ENCODE measurements at regions not wholly inside any gene's neighbourhood (a gene's known extent, or its start where the extent isn't known, plus 50 kb on each side); places are given as distances from the start of the nearest gene placed in this dataset.
"Not testable (repeated sequence)": the region's sequence is repeated elsewhere in the genome, so short reads cannot be mapped to it uniquely, and the experiment has no call there.

GRCh38 chr20:53866794-53867740 is 203.3 kb downstream of the BCAS1 start:
- intact Hi-C loops (cut with DNase I), result loop anchor here (5.0 kb wide), 1 partner anchor 40 kb away; no protein-coding TSS in a partner anchor
- no peak overlapping the region for H3K4me3 ChIP-seq
- peaks cover 0 to 19% of the 10 kb centered on the region in 2 donors for H3K4me1 ChIP-seq
- no peaks in the 10 kb centered on the region for H3K36me3 ChIP-seq
- TF ChIP-seq, protein P1, sequence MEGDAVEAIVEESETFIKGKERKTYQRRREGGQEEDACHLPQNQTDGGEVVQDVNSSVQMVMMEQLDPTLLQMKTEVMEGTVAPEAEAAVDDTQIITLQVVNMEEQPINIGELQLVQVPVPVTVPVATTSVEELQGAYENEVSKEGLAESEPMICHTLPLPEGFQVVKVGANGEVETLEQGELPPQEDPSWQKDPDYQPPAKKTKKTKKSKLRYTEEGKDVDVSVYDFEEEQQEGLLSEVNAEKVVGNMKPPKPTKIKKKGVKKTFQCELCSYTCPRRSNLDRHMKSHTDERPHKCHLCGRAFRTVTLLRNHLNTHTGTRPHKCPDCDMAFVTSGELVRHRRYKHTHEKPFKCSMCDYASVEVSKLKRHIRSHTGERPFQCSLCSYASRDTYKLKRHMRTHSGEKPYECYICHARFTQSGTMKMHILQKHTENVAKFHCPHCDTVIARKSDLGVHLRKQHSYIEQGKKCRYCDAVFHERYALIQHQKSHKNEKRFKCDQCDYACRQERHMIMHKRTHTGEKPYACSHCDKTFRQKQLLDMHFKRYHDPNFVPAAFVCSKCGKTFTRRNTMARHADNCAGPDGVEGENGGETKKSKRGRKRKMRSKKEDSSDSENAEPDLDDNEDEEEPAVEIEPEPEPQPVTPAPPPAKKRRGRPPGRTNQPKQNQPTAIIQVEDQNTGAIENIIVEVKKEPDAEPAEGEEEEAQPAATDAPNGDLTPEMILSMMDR (IDR thresholded peaks at IDR 0.05), result no peak
- DNase-seq (ENCODE audit: low spot score in 2 of 2), result no peak
- peak overlapping the region in 1 of 2 donors; percentile 41 for H3K27ac ChIP-seq
- H3K27me3 ChIP-seq, result no peaks in the 10 kb centered on the region
- H3K9me3 ChIP-seq, result no peaks in the 10 kb centered on the region

GRCh38 chr20:53865901-53866793 is 204.2 kb downstream of the BCAS1 start:
- Histone ChIP-seq H3K27me3 (no peaks in the 10 kb centered on the region), H3K36me3 (no peaks in the 10 kb centered on the region), H3K4me1 (peaks cover 0 to 19% of the 10 kb centered on the region in 2 donors), H3K27ac (peak overlapping the region in 1 of 2 donors; percentile 41), H3K4me3 (peak overlapping the region; percentile 16 to 41), H3K9me3 (no peaks in the 10 kb centered on the region)
- intact Hi-C loops (cut with DNase I), result loop anchor here (5.0 kb wide), 1 partner anchor 39 kb away; no protein-coding TSS in a partner anchor
- TF ChIP-seq, protein P1 (IDR thresholded peaks at IDR 0.05), result no peak
- no peak for DNase-seq (ENCODE audit: low spot score in 2 of 2)

DNA sequence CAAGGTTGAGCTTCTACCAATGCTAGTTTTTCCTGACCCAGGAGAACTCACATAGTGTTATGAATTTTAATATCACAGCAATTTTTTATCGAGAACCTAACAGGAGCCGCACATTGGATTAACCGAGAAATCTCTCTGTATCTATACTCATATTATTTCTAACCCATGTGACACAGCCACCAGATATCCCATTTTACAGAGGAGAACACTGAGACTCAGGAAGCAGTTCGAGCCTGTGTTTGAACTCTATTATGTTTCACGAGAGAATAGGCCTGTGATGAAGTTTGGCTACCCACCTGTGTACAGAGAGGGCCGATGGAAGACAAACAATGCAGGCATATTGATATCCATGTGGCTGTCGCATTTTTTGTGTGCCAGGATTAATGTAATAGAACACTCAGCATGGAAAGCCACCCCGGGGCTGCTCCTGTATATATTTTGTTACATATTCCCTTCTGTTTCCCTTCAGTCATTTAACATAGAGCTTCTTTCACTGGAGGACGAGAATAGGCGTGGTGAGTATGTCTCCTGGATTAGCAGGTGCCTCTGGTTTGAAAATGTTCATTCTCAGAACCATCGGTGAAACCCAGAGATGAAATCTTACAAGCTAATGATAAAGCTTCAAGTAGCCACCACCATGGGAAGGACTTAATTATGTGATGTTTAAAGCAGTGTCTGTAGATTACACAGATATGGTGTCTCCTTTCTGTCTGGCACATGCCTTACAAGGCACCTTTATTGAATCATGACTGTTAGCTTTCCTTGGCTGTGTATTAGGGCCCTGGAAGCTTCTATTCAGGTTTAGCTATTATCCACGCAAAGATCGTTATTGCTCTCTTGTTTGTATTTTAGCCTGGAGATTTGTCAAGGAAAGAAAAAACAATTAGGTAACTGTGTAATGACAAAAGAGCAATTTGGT is 205.4 kb downstream of the BCAS1 start:
- not testable (repeated sequence) for H3K9me3 ChIP-seq; DNase-seq (ENCODE audit: low spot score in 2 of 2); H3K36me3 ChIP-seq; H3K27ac ChIP-seq; H3K4me3 ChIP-seq; H3K27me3 ChIP-seq
- H3K4me1 ChIP-seq, result peaks cover 0 to 19% of the 10 kb centered on the region in 2 donors
- intact Hi-C loops (cut with DNase I), result loop anchor here (5.0 kb wide), 1 partner anchor 38 kb away; no protein-coding TSS in a partner anchor

GRCh38 chr20:53863923-53864641 is 206.3 kb downstream of the BCAS1 start:
- H3K27me3 ChIP-seq; H3K36me3 ChIP-seq; intact Hi-C loops (cut with DNase I); H3K4me3 ChIP-seq; H3K9me3 ChIP-seq; DNase-seq (ENCODE audit: low spot score in 2 of 2); H3K27ac ChIP-seq: not testable (repeated sequence)
- peaks cover 0 to 13% of the 10 kb centered on the region in 2 donors for H3K4me1 ChIP-seq

- H3K4me3 ChIP-seq; H3K27me3 ChIP-seq; H3K9me3 ChIP-seq; H3K36me3 ChIP-seq; intact Hi-C loops (cut with DNase I); DNase-seq (ENCODE audit: low spot score in 2 of 2); H3K27ac ChIP-seq: not testable (repeated sequence)
- H3K4me1 ChIP-seq, result peaks cover 0 to 13% of the 10 kb centered on the region in 2 donors
These were observed 206.9 kb downstream of the BCAS1 start for GRCh38 chr20:53863535-53863922.

GRCh38 chr20:53863039-53863438 is 207.4 kb downstream of the BCAS1 start:
- H3K9me3 ChIP-seq; H3K36me3 ChIP-seq; intact Hi-C loops (cut with DNase I); H3K27me3 ChIP-seq; H3K27ac ChIP-seq; DNase-seq (ENCODE audit: low spot score in 2 of 2); H3K4me3 ChIP-seq: not testable (repeated sequence)
- peaks cover 0 to 13% of the 10 kb centered on the region in 2 donors for H3K4me1 ChIP-seq

DNA sequence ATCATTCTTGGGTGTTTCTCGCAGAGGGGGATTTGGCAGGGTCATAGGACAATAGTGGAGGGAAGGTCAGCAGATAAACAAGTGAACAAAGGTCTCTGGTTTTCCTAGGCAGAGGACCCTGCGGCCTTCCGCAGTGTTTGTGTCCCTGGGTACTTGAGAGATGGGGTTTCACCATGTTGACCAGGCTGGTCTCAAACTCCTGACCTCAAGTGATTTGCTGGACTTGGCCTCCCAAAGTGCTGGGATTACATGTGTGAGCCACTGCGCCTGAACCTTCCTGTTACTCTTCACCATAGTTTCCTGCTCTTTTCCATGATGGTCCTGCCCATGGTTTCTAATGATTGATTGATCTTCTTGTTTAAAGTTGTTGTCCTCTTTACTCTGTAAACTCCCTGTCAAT is 207.9 kb downstream of the BCAS1 start:
- H3K4me3 ChIP-seq; H3K27ac ChIP-seq; H3K27me3 ChIP-seq; intact Hi-C loops (cut with DNase I); DNase-seq (ENCODE audit: low spot score in 2 of 2); H3K9me3 ChIP-seq; H3K36me3 ChIP-seq: not testable (repeated sequence)
- H3K4me1 ChIP-seq, result peaks cover 0 to 13% of the 10 kb centered on the region in 2 donors

DNA sequence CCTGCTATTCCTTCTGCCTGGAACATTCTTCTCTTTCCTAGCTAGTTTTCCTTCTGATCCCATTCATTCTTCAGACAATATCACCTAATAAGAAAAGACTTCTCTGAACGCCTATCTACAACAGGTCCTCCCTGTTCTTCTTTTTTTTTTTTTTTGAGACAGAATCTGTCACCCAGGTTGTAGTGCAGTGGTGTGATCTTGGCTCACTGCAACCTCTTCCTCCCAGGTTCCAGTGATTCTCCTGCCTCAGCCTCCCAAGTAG is 208.3 kb downstream of the BCAS1 start:
- DNase-seq (ENCODE audit: low spot score in 2 of 2); intact Hi-C loops (cut with DNase I); H3K36me3 ChIP-seq; H3K27me3 ChIP-seq; H3K4me3 ChIP-seq; H3K9me3 ChIP-seq; H3K27ac ChIP-seq: not testable (repeated sequence)
- peaks cover 0 to 12% of the 10 kb centered on the region in 2 donors for H3K4me1 ChIP-seq

Data from ascending aorta (tissue), 2 donors.